Caki2 (cell line): ENCODE measurements at regions not wholly inside any gene's neighbourhood (a gene's known extent, or its start where the extent isn't known, plus 50 kb on each side); places are given as distances from the start of the nearest gene placed in this dataset.
A peak's percentile ranks its signal among the peaks of the same experiment; 100 is the strongest.

Experiments
- DNase-seq: peaks from one replicate; pipeline ENCODE4 v3.0.0-alpha.2; 2015; ENCODE audit warnings: low read depth
- in situ Hi-C: cut with HindIII; loops from 2 replicates; pipeline ENCODE4 v1.10.0; 2016; ENCODE audit warnings: low sequenced_read_pairs, low pct_unique_long_range_greater_than_20kb, mixed read lengths

DNA sequence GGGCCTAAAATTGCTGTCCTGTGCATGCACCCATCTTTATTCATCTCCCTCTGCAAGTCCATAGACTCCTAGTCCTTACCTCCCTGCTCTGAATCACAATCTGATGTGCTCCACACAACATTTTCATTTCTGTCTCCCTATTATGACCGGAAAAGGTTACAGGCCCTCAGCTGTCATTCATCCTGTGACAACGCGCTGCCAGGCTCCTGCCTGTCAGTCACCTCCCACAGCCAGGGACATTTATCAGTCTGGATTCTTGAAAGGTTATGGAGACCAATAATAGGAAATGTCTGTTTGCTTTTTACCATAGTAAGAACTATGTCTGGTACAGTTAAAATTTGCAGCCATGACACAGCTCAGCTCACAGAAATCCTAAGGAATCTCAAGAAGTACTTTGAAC lies 197.1 kb downstream of the RDH14 start:
- DNase-seq = no peak
- in situ Hi-C loops = no loop called here

DNA sequence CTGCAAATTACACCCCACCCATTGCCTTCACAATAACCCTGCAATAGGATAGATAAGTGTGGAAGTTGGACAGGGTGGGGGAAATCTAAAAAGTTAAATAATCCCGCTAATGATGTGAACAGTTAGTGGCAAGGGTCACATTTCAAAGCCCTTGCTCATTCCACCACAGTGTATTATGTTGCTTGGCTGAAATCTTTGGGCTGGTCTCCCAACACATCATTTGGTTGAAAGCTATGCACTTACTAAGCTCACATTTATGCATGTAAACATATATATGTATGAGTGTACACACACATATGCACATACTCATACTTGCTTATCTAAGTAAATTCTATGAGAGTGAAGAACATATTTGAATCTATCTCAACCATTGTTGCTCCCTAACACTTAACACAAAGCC lies 197.8 kb downstream of the RDH14 start:
- in situ Hi-C loops = no loop called here
- DNase-seq = no peak

- in situ Hi-C loops = no loop called here
Observed at GRCh38 chr2:18357537-18357936, 202.9 kb downstream of the RDH14 start.

DNA sequence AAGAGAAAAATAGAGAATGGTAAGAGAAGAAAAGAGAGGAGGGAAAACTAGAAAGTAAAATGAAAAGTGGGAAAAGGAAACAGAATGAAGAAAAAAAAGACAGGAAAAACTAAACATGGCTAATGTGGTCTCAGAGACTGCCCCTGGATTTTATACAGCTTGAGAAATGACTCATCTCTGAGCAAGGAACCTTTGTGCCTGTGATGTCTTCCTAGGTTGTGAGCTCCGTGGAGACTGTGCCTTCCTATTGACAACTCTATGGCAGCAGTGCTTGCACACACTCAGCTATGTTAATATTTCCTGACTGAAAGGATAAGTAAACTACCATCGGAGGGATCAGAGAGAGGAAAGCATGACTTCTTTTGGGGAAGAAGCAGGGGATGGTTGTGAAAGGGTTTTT lies 203.8 kb downstream of the RDH14 start:
- in situ Hi-C loops = no loop called here
- DNase-seq = no peak

More at GRCh38 chr2:18357537-18357936, 202.9 kb downstream of the RDH14 start:
- no peak for DNase-seq

DNA sequence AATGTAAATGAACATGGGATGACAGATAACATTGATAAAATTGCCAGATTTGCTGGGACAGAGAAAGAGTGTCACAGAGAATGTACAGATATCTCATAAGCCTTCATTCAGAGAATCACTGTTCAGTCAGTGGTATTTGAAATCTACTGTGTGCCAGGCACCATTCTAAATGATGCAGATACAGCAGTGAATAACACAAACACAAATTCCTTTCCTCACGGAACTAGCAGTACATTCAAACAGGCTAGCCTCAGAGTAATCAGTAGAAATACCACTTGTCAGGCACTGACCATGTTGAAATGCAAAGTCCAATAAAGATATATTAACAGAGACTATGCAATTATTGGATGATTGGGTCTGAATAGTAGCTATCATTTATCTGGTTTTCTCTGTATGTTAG lies 211.0 kb downstream of the RDH14 start:
- no peak for DNase-seq
- in situ Hi-C loops = no loop called here

DNA sequence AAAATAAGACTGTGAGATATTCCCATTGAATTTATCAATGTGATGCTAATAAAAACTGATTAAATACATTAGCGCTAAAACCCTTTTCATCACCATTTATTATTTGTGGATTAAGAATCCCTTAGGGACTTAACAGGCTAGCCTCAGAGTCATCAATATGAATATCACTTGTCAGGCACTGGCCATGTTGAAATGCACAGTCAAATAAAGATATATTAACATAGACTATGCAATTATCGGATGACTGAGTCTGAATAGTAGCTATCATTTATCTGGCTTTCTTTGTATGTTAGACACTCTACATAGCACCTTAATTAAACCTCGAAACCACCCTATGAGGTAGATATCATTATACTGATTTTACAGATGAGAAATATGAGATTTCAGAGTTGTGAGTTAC lies 213.6 kb downstream of the RDH14 start:
- in situ Hi-C loops = no loop called here
- DNase-seq = no peak

DNA sequence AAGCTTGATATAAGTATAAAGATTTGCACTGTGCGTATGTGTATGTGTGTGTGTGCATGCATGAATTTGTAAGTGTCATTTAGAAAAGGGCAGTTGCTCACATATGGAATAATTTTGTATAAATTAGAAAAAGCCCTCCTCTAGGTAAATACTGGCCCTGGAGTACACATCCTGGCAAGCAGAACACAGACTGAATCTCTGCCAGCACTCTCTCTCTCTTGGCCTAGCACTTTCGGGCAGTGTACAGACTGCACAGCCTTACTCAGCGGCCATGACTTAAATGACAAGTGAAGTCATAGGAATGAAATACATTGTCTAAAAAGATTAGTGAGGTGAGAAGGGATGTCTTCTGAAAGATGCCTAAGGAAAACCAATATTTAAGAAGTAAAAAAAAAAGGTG lies 214.1 kb downstream of the RDH14 start:
- DNase-seq = no peak
- in situ Hi-C loops = no loop called here

DNA sequence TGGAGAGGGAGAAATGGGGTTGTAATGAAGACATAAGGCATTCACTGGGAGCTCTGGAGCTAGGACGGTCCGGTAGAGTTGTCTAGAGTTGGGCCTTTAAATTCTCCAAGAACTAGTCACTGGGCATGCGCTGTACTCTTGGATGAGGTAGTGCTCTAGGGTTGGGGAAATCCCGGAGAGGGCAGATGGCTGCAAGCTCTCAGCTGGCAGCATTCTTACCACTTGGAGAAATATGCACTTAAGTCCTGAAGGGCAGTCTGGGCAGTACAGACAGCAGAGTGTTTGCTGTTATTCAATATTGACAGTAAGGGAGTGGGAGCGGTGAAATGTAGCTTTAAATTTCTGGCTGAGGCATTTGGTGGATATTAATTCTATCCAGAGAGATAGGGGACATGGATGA lies 214.6 kb downstream of the RDH14 start:
- DNase-seq = peak; percentile 46
- in situ Hi-C loops = no loop called here

DNA sequence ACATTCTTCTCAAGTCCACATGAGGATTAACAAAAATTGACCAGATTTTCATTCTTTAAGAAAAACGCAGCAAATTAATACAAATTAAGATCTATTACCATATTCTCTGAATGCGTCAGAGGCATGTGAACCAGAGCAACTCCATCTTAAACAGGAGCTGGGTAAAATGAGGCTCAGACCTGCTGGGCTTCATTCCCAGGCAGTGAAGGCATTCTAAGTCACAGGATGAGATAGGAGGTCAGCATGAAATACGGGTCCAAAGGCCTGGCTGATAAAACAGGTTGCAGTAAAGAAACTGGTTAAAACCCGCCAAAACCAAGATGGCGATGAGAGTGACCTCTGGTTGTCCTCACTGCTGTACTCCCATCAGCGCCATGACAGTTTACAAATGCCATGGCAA lies 217.6 kb downstream of the RDH14 start:
- in situ Hi-C loops = no loop called here
- DNase-seq = no peak

GRCh38 chr2:18339326-18339725 lies 221.1 kb downstream of the RDH14 start:
- no peak for DNase-seq
- in situ Hi-C loops = no loop called here

- no peak for DNase-seq
- in situ Hi-C loops = no loop called here
Observed at GRCh38 chr2:18336975-18337374, 223.5 kb downstream of the RDH14 start.

DNA sequence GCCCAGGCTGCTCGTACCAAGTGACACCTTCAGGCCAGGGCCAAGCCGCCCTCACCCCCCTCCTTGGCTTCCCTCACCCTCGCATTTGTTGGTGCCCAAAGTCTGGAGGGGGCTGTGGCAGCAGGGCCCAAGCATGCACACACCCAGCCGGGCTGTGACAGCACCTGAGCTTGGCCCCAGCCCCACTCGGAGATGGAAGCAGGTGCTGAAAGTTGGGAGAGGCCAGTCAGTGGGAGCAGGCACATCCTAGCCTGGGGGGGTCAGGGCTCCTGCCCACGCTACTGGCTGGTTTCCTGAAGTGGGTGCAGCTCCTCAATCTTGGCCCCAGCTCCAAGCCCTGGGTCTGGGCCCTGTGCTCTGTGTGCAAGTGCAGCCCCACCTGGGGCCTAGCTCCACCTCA lies 228.0 kb downstream of the RDH14 start:
- DNase-seq = no peak
- in situ Hi-C loops = no loop called here

GRCh38 chr2:18325118-18325517 lies 235.3 kb downstream of the RDH14 start:
- no peak for DNase-seq
- in situ Hi-C loops = no loop called here

- in situ Hi-C loops = no loop called here
- peak; percentile 6 for DNase-seq
Observed at GRCh38 chr2:18319987-18320386, 240.5 kb downstream of the RDH14 start.

DNA sequence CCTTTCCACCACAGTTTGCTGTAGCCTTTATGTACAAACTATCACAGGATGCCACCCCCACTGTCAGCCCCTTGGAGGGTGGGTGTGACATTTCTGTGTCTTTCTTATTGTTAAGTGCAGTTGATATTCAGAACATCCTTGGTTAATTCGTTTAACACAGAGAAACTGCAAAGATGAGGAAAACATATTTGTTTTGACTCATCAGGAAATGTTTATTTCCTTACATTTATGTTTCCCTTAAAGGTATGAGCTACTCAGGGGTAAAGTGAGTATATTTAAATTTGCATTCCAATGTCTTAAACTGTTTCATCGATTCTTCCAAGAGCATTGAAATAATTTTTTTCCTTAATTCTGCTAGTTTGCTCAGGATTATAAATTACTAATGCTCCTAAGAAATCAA lies 243.4 kb downstream of the RDH14 start:
- in situ Hi-C loops = no loop called here
- no peak for DNase-seq

GRCh38 chr2:18312818-18313217 lies 247.6 kb downstream of the RDH14 start:
- in situ Hi-C loops = no loop called here
- no peak for DNase-seq

- peak; percentile 44 for DNase-seq
- in situ Hi-C loops = no loop called here
Observed at GRCh38 chr2:18311420-18312195, 248.8 kb downstream of the RDH14 start.

DNA sequence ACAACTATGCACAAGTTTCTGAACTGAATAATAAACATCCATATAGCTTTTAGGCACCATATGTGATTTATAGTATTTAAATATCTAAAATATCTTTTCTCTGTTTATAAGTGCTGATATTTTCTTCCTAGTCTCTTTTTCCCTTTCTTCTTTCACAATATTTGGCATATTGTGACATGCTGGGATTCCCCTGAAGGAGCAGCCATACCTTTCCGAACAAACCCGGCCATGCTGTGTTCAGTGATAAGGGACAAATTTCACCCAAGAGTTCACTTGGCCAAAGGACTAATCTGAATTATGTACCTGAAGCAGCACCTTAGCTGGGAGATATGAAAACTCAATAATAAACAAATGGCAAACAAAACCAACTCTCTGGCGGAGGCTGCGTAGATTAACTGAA lies 250.8 kb downstream of the RDH14 start:
- in situ Hi-C loops = no loop called here
- DNase-seq = no peak

DNA sequence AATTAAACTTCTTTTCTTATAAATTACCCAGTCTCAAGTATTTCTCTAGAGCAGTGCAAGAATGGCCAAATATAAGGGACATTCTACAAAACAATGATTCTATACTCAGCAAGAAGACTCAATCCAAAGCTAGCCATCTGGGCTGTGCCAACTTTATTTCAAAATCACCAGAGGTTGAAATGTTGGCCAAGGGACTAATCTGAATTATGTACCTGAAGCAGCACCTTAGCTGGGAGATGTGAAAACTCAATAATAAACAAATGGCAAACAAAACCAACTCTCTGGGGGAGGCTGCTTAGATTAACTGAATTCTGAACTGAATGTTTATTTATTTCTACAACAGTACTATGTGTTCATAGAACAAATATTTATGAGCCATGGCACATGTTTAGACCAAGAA lies 251.3 kb downstream of the RDH14 start:
- no peak for DNase-seq
- in situ Hi-C loops = no loop called here

DNA sequence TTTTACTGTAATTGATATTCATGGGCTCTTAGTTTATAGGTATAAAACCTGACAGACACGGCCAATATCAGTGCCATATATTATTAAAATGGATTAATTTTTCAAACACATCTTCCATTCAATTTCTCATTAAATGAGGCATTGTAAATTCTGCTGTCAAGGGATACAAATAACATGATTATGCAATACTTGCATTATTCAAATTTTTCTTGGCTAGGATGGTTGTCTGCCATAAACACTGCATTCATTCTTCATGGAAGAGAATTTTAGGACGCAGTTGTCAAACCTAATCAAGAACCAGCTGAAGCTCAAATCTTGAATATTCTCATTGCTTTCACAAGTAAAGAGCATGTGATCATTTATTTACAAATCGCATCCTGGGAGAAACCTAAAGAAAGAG lies 255.6 kb downstream of the RDH14 start:
- in situ Hi-C loops = no loop called here
- no peak for DNase-seq
